HEK293 (cell line): ENCODE measurements at regions not wholly inside any gene's neighbourhood (a gene's known extent, or its start where the extent isn't known, plus 50 kb on each side); places are given as distances from the start of the nearest gene placed in this dataset.

ENCODE experiments used
- CTCF ChIA-PET: fragments of 350-600 bp; formaldehyde crosslinking; extraction: SDS; loops from one replicate; lab custom pipeline; 2021; ENCODE audit warnings: antibody characterized with exemption; lab: Yijun Ruan, JAX
- POLR2A ChIA-PET: fragments of 300-600 bp; formaldehyde crosslinking; extraction: SDS; loops from one replicate; lab custom pipeline; 2020; ENCODE audit warnings: antibody characterized with exemption, inconsistent platforms; lab: Yijun Ruan, JAX
- H3K27ac ChIP-seq: fragments of 200-500 bp; sonication (Bioruptor generic); 2 replicates; pipeline ENCODE4 v1.5.1; 2014; ENCODE audit warnings: low read depth, low read length, control low read depth, inconsistent platforms; ENCODE audit errors: extremely low read depth
- H3K36me3 ChIP-seq, 2 experiments: fragments of 200-500 bp in 1 of 2; sonication (Bioruptor generic) in 1 of 2; 1 replicate in 1 of 2; 2 replicates in 1 of 2; pipeline ENCODE4 v1.5.1; 2014 to 2017; ENCODE audit warnings: inconsistent platforms in 2 of 2, low read length in 2 of 2; ENCODE audit not compliant: control insufficient read depth in 2 of 2, insufficient read depth in 1 of 2
- H3K4me1 ChIP-seq: fragments of 200-500 bp; sonication (Bioruptor generic); 2 replicates; pipeline ENCODE4 v1.5.1; 2014; ENCODE audit warnings: mild to moderate bottlenecking, low read length, inconsistent platforms; ENCODE audit not compliant: control insufficient read depth, insufficient read depth
- H3K4me3 ChIP-seq: 2 replicates; pipeline ENCODE4 v1.5.1; 2011; ENCODE audit warnings: low read depth, mild to moderate bottlenecking, control low read depth, low read length, moderate library complexity
- H3K9me3 ChIP-seq: fragments of 200-500 bp; sonication (Bioruptor generic); 2 replicates; pipeline ENCODE4 v1.5.1; 2014; ENCODE audit warnings: low read depth, low read length, inconsistent platforms; ENCODE audit not compliant: control insufficient read depth, insufficient read depth
- INSM2 ChIP-seq: fragments of 450-650 bp; formaldehyde crosslinking; IDR thresholded peaks from 2 replicates; pipeline ENCODE4 v1.5.1; 2016; ENCODE audit warnings: missing biosample characterization, missing genetic modification characterization
- PRDM4 ChIP-seq: fragments of 450-650 bp; formaldehyde crosslinking; IDR thresholded peaks from 2 replicates; pipeline ENCODE4 v1.5.1; 2017; ENCODE audit warnings: missing biosample characterization, missing genetic modification characterization
- PRDM6 ChIP-seq: fragments of 450-650 bp; formaldehyde crosslinking; IDR thresholded peaks from 2 replicates; pipeline ENCODE4 v1.5.1; 2017; ENCODE audit warnings: missing biosample characterization, missing genetic modification characterization
- RBAK ChIP-seq: fragments of 450-650 bp; formaldehyde crosslinking; IDR thresholded peaks from 2 replicates; pipeline ENCODE4 v1.5.1; 2016; ENCODE audit warnings: missing biosample characterization, missing genetic modification characterization
- REPIN1 ChIP-seq: fragments of 450-650 bp; formaldehyde crosslinking; IDR thresholded peaks from 2 replicates; pipeline ENCODE4 v1.5.1; 2017; ENCODE audit warnings: missing biosample characterization, missing genetic modification characterization, low read depth
- ZNF10 ChIP-seq: fragments of 450-650 bp; formaldehyde crosslinking; IDR thresholded peaks from 2 replicates; pipeline ENCODE4 v1.5.1; 2017; ENCODE audit warnings: missing biosample characterization, missing genetic modification characterization
- ZNF138 ChIP-seq: fragments of 450-650 bp; formaldehyde crosslinking; IDR thresholded peaks from 2 replicates; pipeline ENCODE4 v1.5.1; 2016; ENCODE audit warnings: missing biosample characterization, missing genetic modification characterization, borderline replicate concordance
- ZNF146 ChIP-seq: fragments of 450-650 bp; formaldehyde crosslinking; IDR thresholded peaks from 2 replicates; pipeline ENCODE4 v1.5.1; 2016; ENCODE audit warnings: missing biosample characterization, missing genetic modification characterization
- ZNF148 ChIP-seq: fragments of 450-650 bp; formaldehyde crosslinking; IDR thresholded peaks from 2 replicates; pipeline ENCODE4 v1.5.0; 2017; ENCODE audit warnings: missing biosample characterization, missing genetic modification characterization, borderline replicate concordance
- ZNF155 ChIP-seq: fragments of 450-650 bp; formaldehyde crosslinking; IDR thresholded peaks from 2 replicates; pipeline ENCODE4 v1.5.1; 2016; ENCODE audit warnings: missing biosample characterization, missing genetic modification characterization
- ZNF175 ChIP-seq: fragments of 450-650 bp; formaldehyde crosslinking; IDR thresholded peaks from 2 replicates; pipeline ENCODE4 v1.5.1; 2016; ENCODE audit warnings: missing biosample characterization, missing genetic modification characterization
- ZNF280D ChIP-seq: fragments of 450-650 bp; formaldehyde crosslinking; IDR thresholded peaks from 2 replicates; pipeline ENCODE4 v1.5.1; 2016; ENCODE audit warnings: missing biosample characterization, missing genetic modification characterization
- ZNF292 ChIP-seq: fragments of 450-650 bp; formaldehyde crosslinking; IDR thresholded peaks from 2 replicates; pipeline ENCODE4 v1.5.1; 2016; ENCODE audit warnings: low read depth, missing biosample characterization, missing genetic modification characterization, borderline replicate concordance
- ZNF548 ChIP-seq: fragments of 450-650 bp; formaldehyde crosslinking; IDR thresholded peaks from 2 replicates; pipeline ENCODE4 v1.5.1; 2016; ENCODE audit warnings: missing biosample characterization, missing genetic modification characterization
- ZNF654 ChIP-seq: fragments of 450-650 bp; formaldehyde crosslinking; IDR thresholded peaks from 2 replicates; pipeline ENCODE4 v1.5.1; 2016; ENCODE audit warnings: low read depth, missing biosample characterization, missing genetic modification characterization
- ZNF660 ChIP-seq: fragments of 450-650 bp; IDR thresholded peaks from 2 replicates; pipeline ENCODE4 v1.5.1; 2018; ENCODE audit warnings: missing biosample characterization, mild to moderate bottlenecking, missing genetic modification characterization

- TF ChIP-seq PRDM4 (tag by site-specific recombination) (no peak), ZNF138 (tag by site-specific recombination) (no peak), ZNF548 (tag by site-specific recombination) (no peak)
These were observed 325.0 kb downstream of the PCDH7 start (continued) for GRCh38 chr4:31045151-31045550.

- Histone ChIP-seq H3K4me3 (no peak overlapping the region), H3K36me3 (no peaks in the 10 kb centered on the region), H3K4me1 (0 out of 2 replicates have a peak, but pooled peaks cover 8% of the 10 kb centered on the region), H3K27ac (no peak overlapping the region), H3K9me3 (no peaks in the 10 kb centered on the region)
- TF ChIP-seq ZNF10 (tag by site-specific recombination) (no peak), ZNF146 (tag by site-specific recombination) (no peak), ZNF292 (no peak), ZNF148 (tag by site-specific recombination) (no peak), REPIN1 (tag by site-specific recombination) (no peak), ZNF660 (tag by site-specific recombination) (0 out of 2 replicates have a peak, but pooled peaks have one; percentile 54), ZNF175 (tag by site-specific recombination) (no peak), RBAK (no peak), ZNF280D (tag by site-specific recombination) (no peak), ZNF654 (tag by site-specific recombination) (0 out of 2 replicates have a peak, but pooled peaks have one; percentile 15), PRDM4 (tag by site-specific recombination) (no peak), ZNF155 (tag by site-specific recombination) (no peak), INSM2 (tag by site-specific recombination) (no peak), PRDM6 (tag by site-specific recombination) (no peak)
- POLR2A ChIA-PET = interaction anchor here (0.5 to 0.7 kb wide), 2 partner anchors 33 to 44 kb away, joined by 3 to 8 read pairs; no protein-coding TSS in a partner anchor
- CTCF ChIA-PET = interaction anchor here (0.5 to 1.9 kb wide), 6 partner anchors 14 to 596 kb away, joined by 3 to 8 read pairs (median 4); no protein-coding TSS in a partner anchor
These were observed 325.7 kb downstream of the PCDH7 start for GRCh38 chr4:31045724-31046318.
